ENCODE measurements at regions not wholly inside any gene's neighbourhood (a gene's known extent, or its start where the extent isn't known, plus 50 kb on each side); places are given as distances from the start of the nearest gene placed in this dataset.
"Not testable (repeated sequence)": the region's sequence is repeated elsewhere in the genome, so short reads cannot be mapped to it uniquely, and the experiment has no call there.

DNA sequence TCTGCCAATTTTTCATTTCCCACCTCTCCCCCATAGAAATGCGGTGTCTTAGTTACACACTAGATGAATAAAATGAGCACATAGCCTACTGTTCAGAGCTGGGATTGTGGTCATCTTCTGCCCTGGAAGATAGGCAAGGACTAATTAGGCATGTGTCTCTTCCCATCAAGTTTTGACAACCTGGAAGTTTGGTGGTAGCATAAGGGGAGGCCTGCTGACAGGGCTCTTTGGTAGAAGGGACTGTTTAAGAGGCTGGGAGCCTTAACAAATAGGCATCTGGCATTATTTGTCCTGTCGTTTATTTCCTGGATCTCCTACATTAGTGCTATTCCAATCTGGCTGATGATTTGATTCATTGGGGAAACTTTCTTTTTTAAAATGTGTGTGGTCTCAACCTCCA is 512.3 kb downstream of the ZNF385D start:
- no peak for DNase-seq (ENCODE audit: low spot score)

DNA sequence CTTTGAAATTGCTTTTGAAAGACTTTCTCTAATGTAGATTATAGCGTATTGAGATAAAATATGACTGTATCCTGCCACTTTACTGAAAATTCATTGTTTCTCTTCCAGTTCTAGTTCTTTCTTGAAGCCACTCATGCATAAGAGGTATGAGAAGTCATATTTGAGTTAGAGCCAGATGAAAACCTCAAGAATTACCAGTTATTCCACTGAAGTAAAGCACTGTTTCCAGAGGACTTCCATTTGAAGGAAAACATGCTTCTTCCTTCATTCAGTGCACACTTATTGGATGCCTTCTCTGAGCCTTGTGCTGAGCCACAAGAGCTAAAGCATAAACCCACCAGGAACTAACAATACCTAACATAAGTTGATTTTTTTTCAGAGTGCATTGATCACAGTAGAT is 513.4 kb downstream of the ZNF385D start:
- DNase-seq (ENCODE audit: low spot score) = no peak

DNA sequence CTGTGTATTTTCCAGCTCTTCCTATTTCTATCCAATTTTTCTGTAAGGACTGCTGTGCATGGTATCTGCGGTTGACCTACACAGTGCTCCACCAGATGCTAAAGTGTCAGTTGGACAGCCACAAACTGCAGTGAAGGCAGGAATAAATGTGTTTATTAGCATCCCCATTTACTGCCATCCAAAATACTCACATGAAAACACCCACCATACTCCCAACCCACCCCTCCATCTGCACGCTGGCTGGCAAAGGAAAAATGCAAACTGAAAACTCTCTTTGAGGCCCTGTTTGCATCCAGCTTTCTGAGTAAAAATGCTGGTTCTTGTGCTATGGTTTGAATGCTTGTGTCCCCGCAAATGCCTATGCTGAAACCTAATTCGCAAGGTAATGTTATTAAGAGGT is 515.5 kb downstream of the ZNF385D start:
- DNase-seq (ENCODE audit: low spot score) = no peak

DNA sequence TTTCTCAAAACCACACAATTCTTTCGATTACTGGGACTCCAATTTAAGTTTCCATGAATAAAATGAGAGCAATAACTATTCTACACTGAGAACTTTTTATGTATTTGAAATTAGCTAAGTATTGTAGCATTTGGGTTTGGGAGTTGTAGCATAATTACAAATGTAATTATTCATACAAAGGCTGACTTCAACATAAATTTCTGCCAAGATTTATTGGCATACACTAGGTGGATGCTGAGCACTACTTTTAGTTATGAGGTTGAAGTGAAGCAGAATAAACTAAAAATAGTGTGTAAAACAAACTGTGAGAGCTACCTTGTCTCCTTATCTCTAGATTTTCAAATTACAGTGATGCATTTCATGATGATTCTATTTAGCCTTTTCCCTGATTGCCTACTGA is 516.1 kb downstream of the ZNF385D start:
- DNase-seq (ENCODE audit: low spot score) = no peak

DNA sequence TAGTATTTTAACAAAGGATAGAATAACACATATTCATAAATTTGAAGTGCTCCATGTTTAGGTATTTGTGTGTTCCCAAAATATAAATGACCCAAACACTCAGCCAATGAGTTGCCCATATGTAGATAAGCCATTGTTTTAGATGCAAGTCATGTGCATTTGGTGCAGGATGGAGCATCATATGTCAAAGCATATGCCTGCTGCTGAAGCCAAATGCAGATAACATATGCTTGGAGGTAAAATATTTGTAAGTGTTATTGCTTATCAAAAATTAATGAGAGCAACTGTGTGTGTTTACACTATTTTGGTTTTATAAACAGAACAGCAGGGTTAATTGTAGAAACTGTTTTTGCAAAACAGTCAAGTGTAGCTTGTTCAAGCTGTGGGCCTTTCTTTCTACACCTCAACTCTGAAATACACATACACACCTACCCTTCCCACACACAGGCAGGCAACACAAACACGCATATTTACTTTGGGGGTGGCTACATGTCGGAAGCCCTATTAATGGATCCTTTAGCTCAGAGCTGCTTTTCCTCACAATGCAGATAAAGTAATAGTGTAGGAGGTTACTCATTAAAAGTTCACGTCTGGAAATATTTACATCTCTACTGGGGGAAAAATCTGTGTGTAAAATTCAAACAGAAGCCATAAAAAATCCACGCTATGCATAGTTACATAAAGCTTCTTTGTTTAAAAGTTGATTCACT is 521.4 kb downstream of the ZNF385D start:
- no peak for DNase-seq (ENCODE audit: low spot score)

DNA sequence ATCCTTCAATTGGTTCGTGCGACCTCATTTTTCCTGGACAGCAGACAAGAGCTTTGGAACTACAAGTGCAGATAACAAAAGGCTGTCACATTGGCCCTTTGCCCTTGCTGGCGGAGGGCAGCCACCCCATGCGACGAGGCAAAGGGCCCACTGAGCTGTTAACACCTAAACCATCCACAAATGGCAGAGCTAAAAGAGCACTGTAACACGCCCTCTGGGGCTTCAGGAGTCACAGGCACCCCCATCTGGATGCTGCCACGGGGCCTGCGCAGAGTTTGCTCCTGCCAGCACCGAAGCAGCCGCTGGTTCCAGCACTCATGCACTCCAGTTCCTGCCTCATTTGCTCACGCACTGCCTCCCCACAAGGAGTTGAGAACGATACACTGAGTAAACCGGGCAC is 524.9 kb downstream of the ZNF385D start:
- DNase-seq (ENCODE audit: low spot score) = no peak

DNA sequence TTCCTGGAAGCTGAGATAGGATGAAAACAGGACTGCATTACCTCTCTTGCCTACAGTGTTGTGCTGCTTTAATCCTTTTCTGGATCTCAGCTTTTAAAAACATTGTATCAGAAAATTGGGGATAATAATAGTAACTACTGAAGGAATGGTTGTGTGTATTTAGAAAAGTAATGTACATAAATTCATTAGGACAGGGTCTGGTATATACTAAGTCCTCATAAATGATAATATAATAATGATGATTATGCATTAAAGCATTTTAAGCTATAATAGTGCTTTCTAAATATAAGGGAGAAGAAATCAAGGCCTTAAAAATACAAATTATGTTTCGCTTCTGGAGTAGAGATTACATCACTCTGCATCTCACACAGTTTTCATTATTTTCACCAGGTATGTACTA is 530.1 kb downstream of the ZNF385D start:
- DNase-seq (ENCODE audit: low spot score) = no peak

DNA sequence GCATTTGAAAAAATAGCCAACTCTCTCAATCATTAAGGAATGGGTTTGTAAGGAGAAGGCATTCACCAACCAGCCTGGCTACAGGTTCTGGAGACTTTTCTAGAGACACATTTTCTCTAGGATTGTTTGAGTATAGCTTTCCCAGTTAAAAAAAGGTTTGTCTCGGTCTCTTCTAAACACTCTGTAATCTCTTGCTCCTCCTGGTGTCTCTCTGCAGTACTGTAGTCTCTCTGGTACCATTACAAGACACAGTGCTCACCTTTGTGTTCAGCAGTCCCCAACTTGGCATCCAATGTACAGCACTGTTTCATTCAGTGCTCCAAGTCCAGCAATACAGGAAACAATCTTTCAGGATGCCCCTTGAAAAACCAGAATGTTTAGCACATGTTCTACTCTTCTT is 534.4 kb downstream of the ZNF385D start:
- DNase-seq (ENCODE audit: low spot score) = no peak

DNA sequence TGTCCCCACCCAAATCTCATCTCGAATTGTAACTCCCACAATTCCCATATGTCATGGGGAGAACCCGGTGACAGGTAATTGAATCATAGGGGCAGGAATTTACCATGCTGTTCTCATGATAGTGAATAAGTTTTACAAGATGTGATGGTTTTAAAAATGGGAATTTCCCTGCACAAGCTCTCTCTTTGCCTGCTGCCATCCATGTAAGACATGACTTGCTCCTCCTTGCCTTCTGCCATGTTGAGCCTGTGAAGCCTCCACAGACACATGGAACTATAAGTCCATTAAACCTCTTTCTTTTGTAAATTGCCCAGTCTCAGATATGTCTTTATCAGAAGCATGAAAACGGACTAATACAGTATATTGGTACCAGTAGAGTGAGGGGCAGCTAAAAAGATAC is 546.9 kb downstream of the ZNF385D start:
- DNase-seq (ENCODE audit: low spot score) = not testable (repeated sequence)

DNA sequence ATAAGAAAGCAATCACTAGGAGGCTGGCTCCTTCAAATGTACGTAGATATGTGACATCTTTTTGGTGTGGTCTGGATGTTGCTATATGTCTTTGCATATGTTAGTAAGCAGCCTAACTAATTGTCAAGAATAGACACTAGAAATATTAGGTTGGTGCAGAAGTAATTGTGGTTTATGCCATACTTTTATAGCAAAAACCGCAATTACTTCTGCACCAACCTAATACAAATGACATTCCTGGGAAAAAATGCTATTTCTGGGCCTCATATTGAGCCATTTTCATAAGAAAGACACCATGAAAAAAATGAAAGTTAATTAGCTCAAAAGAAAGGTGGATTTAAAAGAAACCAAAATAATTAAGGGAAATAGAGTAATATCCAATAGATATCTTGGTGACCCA is 555.8 kb downstream of the ZNF385D start:
- DNase-seq (ENCODE audit: low spot score) = no peak

DNA sequence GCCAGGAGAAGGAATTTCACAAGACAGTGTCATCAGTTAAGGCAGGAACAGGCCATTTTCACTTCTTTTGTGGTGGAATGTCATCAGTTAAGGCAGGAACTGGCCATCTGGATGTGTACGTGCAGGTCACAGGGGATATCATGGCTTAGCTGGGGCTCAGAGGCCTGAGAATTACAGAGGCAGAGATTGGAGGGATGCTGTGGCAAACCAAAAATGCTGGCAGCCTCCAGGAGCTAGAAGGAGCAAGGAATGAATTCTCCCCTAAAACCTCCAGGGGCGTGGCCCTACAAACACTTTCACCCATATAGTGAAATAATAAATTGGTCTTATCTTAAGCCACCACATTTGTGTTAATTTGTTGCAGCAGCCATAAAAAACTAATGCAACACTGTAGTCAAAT is 557.0 kb downstream of the ZNF385D start:
- DNase-seq (ENCODE audit: low spot score) = not testable (repeated sequence)

DNA sequence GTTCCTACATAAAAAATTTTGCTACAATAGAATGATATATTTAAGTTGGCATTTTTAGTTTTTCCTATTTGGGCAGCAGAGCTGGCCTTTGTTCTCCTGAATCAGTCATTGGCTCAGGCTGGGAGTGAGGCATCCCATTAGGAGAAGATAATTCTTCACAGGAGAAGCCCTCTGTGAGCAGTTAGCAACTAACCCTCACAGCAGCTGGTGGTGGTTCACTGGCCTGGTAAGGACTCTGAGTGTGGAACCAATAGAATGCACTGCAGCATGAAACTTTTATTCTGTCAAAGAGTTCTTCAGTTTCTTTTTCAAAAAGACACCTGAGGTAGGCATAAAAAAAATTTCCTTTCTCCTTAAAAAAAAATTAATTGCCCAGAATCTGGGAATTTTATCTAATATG is 562.6 kb downstream of the ZNF385D start:
- DNase-seq (ENCODE audit: low spot score) = no peak

DNA sequence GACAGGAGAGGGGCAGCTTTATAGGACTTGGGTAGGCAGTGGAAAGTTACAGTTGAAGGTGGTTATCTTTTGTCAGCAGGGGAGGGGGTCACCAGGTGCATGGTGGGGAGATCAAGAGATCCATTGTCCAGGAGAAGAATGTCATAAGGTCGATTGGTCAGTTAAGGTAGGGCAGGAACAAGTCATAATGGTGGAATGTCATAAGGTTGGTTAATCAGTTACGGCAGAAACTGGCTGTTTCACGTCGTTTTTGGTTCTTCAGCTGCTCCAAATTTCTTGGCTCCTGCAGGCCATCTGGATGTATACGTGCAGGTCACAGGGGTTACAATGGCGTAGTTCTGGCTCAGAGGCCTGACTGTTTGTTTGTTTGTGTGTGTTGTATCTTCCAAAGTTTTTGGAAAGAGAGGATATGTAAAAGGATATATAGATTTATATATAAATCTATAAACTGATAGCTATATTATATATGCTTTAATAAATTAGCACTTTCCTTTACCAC is 565.1 kb downstream of the ZNF385D start:
- DNase-seq (ENCODE audit: low spot score) = no peak

DNA sequence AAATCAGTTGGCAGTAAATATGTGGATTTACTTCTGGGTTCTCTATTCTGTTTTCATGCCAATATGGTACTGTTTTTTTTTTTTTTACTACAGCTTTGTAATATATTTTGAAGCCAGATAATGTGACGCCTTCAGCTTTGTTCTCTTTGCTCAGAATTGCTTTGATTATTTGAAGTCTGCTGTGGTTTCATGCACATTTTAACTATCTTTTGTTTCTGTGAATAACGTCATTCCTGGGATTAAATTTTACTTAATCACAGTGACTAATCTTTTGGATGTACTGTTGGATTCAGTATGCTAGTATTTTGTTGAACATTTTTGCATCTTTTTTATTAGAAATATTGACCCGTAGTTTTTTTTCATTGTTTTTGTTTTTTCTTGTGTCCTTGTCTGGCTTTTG is 576.5 kb downstream of the ZNF385D start:
- no peak for DNase-seq (ENCODE audit: low spot score)

DNA sequence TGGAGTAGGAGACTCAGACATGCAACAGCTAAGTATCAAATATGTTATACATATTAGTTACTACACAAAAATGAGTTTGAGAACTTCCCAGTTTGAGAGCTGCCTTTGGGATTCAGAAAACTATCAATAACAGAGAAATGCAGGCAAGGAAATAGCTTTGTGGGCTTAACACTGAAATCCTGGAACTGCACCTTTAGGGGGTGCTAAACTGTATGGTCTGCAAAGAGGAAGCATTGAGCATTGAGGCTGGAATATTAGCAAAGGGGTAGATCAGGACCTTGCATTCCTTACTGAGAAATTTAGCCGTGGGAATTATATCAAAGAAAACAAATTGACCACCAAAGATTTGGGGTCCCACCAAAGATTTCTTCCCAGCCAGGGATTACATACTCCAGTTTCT is 580.0 kb downstream of the ZNF385D start:
- no peak for DNase-seq (ENCODE audit: low spot score)

DNA sequence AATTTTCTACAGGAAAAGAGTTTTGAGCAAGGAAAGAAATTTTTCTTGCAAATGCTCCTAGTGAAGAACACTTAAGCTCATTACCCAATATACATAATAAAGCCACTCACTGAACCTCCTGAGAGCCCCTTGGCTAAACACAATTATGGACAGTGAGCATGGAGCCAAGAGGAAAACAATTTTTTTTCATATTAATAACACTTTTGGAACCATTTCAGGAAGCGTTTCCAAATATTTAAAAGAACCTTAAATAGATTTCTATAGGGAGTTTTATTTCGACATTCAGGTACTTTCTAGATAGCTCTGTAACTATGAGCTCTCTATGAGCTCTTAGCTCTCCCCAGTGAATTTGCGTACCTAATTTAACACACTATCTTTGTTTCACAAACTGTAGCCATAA is 581.1 kb downstream of the ZNF385D start:
- DNase-seq (ENCODE audit: low spot score) = no peak

DNA sequence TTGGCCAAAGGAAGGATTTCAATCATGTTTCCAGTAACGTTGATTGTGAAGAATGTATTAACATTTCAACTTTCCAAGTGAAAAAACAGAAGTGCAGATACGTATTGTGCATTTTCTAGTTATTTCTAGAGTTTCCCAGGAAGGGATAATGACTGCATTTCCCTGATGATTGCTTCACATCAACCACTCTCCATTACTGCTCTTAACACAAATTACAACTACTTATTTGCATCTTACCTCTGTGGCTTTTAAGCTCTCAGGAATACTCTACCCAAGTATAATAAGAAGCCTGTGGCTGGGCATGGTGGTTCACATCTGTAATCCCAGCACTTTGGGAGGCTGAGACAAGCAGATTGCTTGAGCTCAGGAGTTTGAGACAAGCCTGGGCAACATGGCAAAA is 582.5 kb downstream of the ZNF385D start:
- no peak for DNase-seq (ENCODE audit: low spot score)

DNA sequence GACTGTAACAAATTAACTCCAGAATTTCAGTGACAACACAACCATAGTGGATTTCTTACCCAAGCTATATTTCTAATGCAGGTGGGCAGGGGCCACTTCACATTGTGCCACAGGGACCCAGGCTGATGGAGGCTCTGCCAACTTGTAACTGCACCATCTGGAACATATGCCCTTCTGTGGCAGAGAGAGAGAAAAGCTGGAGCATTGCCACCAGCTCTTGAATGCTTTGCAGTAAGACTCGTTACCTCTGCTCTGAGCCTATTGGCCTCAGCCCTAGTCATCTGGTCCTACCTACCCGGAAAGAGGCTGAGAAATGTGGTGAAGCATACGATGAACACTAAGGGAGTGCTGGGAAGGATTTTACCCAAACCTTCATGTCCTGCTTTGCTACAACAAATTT is 587.1 kb downstream of the ZNF385D start:
- DNase-seq (ENCODE audit: low spot score) = no peak

DNA sequence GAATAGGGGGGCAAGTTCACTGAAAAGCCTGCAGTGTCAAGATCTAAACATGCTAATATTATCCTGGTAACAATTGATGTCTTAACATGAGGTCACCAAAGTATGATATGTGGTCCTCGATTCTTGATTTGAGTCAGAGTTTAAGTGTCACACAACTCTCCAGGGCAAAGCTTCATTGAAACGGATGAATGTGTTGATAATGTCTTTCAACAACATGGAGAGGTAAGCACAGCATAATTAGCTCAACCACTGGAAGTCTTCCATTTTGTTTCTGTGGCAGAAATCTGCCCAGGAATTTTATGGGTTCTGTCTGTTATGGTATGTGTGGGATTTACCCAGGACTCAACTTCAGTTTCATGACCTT is 591.5 kb downstream of the ZNF385D start:
- DNase-seq (ENCODE audit: low spot score) = no peak

DNA sequence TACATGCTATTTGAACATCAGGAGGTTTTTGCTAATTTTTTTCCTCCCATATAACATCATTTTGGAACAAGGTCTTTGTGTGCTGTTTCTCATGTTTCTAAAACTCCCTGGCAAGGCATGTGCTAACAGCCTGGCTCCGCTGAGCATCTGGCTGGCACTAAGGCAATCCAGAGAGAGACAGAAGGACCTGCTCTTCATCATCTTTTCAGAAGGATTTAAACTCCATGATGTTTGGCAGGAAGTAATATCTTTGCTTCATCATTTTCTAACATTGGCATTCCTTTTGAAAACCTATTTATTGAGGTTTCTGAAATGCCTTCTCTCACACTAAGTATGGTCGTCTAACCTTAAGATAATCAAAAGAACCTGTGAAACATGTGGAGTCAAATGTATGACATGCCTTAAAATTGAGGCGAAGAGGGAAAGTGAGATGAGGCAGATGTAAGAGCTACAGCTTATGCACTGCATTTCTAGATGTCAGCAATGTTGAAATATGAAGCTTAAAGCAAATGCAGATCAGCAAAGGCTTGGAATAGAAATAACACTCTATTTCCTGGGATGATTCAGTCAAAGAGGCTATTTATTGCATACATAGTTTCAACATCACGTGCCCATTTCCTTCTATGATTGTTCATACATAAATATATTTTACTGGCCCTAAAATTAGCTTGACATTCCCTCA is 592.0 kb downstream of the ZNF385D start:
- no peak for DNase-seq (ENCODE audit: low spot score)

DNA sequence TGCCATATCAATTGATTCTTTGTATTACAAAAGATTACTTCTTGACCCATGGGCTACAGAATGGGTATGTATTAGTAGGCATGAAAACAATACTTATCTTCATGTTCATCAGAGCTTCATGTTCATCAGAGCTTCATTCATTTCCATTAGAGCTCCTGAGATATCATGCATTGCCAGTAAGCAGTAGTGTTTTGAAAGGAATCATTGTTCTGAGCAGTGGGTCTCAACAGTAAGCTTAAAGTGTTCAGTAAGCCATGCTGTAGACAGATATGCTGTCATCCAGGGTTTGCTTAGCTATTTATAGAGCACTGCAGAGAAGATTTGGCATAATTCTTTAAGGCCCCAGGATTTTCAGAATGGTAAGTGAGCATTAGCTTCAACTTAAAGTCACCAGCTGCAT is 596.1 kb downstream of the ZNF385D start:
- DNase-seq (ENCODE audit: low spot score) = no peak

DNA sequence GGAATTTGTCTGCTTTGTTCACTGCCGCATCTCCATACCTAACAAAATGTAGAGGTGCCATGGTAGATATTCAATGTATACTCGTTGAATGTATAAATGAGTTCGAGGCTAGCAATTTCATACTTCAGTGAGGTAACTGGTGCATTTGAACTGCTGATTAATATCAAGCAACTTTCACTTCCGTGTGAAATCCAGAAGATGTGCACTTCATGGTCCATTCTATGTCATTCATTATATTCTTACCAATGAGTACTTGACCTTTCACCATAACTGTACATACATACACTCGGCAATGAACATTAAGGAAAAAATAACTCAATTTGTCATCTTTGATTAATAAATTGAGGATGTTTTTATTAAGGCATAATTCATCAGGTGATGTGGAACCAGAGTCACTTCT is 598.5 kb downstream of the ZNF385D start:
- no peak for DNase-seq (ENCODE audit: low spot score)

DNA sequence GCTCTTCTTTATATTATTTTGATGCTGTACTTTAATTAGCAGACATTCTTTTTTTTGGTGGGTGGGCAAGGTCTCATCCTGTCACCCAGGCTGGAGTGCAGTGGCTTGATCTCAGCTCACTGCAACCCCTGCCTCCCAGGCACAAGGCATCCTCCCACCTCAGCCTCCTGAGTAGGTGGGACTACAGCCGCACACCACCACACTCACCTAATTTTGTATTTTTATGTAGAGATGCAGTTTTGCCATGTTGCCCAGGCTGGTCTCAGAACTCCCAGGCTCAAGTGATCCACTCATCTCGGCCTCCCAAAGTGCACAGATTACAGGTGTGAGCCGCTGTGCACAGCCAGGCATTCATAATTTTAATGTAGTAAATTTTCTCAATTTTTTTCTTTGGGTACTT is 608.1 kb downstream of the ZNF385D start:
- no peak for DNase-seq (ENCODE audit: low spot score)

DNA sequence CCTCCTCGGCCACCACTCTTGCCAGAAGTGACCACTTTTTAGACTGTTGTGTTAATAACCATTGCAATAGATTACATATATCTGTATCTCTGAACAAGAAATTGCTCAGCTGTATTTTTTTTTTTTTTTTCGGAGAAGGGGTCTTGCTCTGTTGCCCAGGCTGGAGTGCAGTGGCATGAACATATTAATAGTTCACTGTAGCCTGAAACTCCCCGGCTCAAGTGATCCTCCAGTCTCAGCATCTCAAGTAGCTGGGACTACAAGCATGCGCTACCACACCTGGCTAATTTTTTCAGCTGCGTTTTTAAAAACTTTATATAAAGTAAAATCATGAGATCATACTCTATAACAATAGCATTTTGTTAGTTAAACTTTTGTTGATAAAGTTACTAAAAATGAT is 609.0 kb downstream of the ZNF385D start:
- DNase-seq (ENCODE audit: low spot score) = no peak

All from ecto neural progenitor cell (in vitro differentiated cells).